ENCODE measurements at regions not wholly inside any gene's neighbourhood (a gene's known extent, or its start where the extent isn't known, plus 50 kb on each side); places are given as distances from the start of the nearest gene placed in this dataset.
"Not testable (repeated sequence)": the region's sequence is repeated elsewhere in the genome, so short reads cannot be mapped to it uniquely, and the experiment has no call there.

GRCh38 chr1:147103416-147104155 lies 68.7 kb downstream of the PRKAB2 start:
- DNase-seq = not testable (repeated sequence)

GRCh38 chr1:147099192-147099591 lies 73.1 kb downstream of the PRKAB2 start:
- no peak for DNase-seq

GRCh38 chr1:147098338-147098973 lies 73.8 kb downstream of the PRKAB2 start:
- DNase-seq = peak; percentile 6

GRCh38 chr1:147095691-147096090 lies 76.6 kb downstream of the PRKAB2 start:
- DNase-seq = no peak

GRCh38 chr1:147091801-147092200 lies 80.5 kb downstream of the PRKAB2 start:
- DNase-seq = no peak

GRCh38 chr1:147089457-147089856 lies 82.8 kb downstream of the PRKAB2 start:
- no peak for DNase-seq

GRCh38 chr1:147086129-147086528 lies 86.1 kb downstream of the PRKAB2 start:
- DNase-seq = no peak

GRCh38 chr1:147084273-147085096 lies 87.8 kb downstream of the PRKAB2 start:
- peak; percentile 79 for DNase-seq

- no peak for DNase-seq
These were observed 88.4 kb downstream of the PRKAB2 start for GRCh38 chr1:147083919-147084272.

GRCh38 chr1:147080671-147081394 lies 91.4 kb downstream of the PRKAB2 start:
- no peak for DNase-seq

GRCh38 chr1:147080006-147080661 lies 92.1 kb downstream of the PRKAB2 start:
- DNase-seq = no peak

- DNase-seq = no peak
These were observed 92.8 kb downstream of the PRKAB2 start for GRCh38 chr1:147079400-147080005.

- no peak for DNase-seq
These were observed 93.5 kb downstream of the PRKAB2 start for GRCh38 chr1:147078606-147079399.

GRCh38 chr1:147077936-147078605 lies 94.2 kb downstream of the PRKAB2 start:
- no peak for DNase-seq

- DNase-seq = no peak
These were observed 94.7 kb downstream of the PRKAB2 start for GRCh38 chr1:147077523-147077922.

- no peak for DNase-seq
These were observed 95.2 kb downstream of the PRKAB2 start for GRCh38 chr1:147077081-147077480.

GRCh38 chr1:147076442-147076841 lies 95.8 kb downstream of the PRKAB2 start:
- DNase-seq = no peak

- no peak for DNase-seq
These were observed 99.5 kb downstream of the PRKAB2 start for GRCh38 chr1:147072482-147073432.

GRCh38 chr1:147071142-147071541 lies 101.1 kb downstream of the PRKAB2 start:
- DNase-seq = no peak
